T follicular helper cell (primary cell): ENCODE measurements at regions not wholly inside any gene's neighbourhood (a gene's known extent, or its start where the extent isn't known, plus 50 kb on each side); places are given as distances from the start of the nearest gene placed in this dataset.
A peak's percentile ranks its signal among the peaks of the same experiment; 100 is the strongest.
"Not testable (repeated sequence)": the region's sequence is repeated elsewhere in the genome, so short reads cannot be mapped to it uniquely, and the experiment has no call there.

Experiments used
- DNase-seq: peaks from one replicate; pipeline ENCODE4 v3.0.0-alpha.2; 2020; ENCODE audit warnings: low read depth

- peak; percentile 42 for DNase-seq
Measured at GRCh38 chr7:142603870-142604448, 145.3 kb upstream of the PRSS1 start.

GRCh38 chr7:142602756-142603155 is 146.5 kb upstream of the PRSS1 start:
- no peak for DNase-seq

- DNase-seq = no peak
Measured at GRCh38 chr7:142602183-142602582, 147.1 kb upstream of the PRSS1 start.

GRCh38 chr7:142598297-142598696 is 151.0 kb upstream of the PRSS1 start:
- no peak for DNase-seq

- no peak for DNase-seq
Measured at GRCh38 chr7:142597547-142597946, 151.7 kb upstream of the PRSS1 start.

- no peak for DNase-seq
Measured at GRCh38 chr7:142595816-142596516, 153.3 kb upstream of the PRSS1 start.

GRCh38 chr7:142594078-142594477 is 155.2 kb upstream of the PRSS1 start:
- no peak for DNase-seq

GRCh38 chr7:142593106-142593505 is 156.2 kb upstream of the PRSS1 start:
- DNase-seq = no peak

GRCh38 chr7:142592664-142593063 is 156.6 kb upstream of the PRSS1 start:
- no peak for DNase-seq

GRCh38 chr7:142592231-142592630 is 157.0 kb upstream of the PRSS1 start:
- no peak for DNase-seq

- no peak for DNase-seq
Measured at GRCh38 chr7:142590830-142591457, 158.3 kb upstream of the PRSS1 start.

GRCh38 chr7:142590077-142590476 is 159.2 kb upstream of the PRSS1 start:
- no peak for DNase-seq

GRCh38 chr7:142587578-142588191 is 161.6 kb upstream of the PRSS1 start:
- no peak for DNase-seq

GRCh38 chr7:142586611-142587010 is 162.7 kb upstream of the PRSS1 start:
- DNase-seq = no peak

GRCh38 chr7:142585425-142585824 is 163.8 kb upstream of the PRSS1 start:
- no peak for DNase-seq

- no peak for DNase-seq
Measured at GRCh38 chr7:142584765-142585164, 164.5 kb upstream of the PRSS1 start.

- no peak for DNase-seq
Measured at GRCh38 chr7:142583446-142583845, 165.8 kb upstream of the PRSS1 start.

GRCh38 chr7:142582351-142582750 is 166.9 kb upstream of the PRSS1 start:
- no peak for DNase-seq

- DNase-seq = no peak
Measured at GRCh38 chr7:142581341-142581740, 167.9 kb upstream of the PRSS1 start.

- no peak for DNase-seq
Measured at GRCh38 chr7:142579946-142580345, 169.3 kb upstream of the PRSS1 start.

GRCh38 chr7:142575351-142575750 is 173.9 kb upstream of the PRSS1 start:
- DNase-seq = not testable (repeated sequence)

- no peak for DNase-seq
Measured at GRCh38 chr7:142571581-142571980, 177.7 kb upstream of the PRSS1 start.

GRCh38 chr7:142569851-142570250 is 179.4 kb upstream of the PRSS1 start:
- no peak for DNase-seq
